Activated CD4-positive, alpha-beta T cell treated with anti-CD3 and anti-CD28 coated beads, Interleukin-2, Interleukin-6, amounts not matched to agents 100 ng/mL and 50 ng/mL, durations not matched to agents 16 hours and 8 hours (primary cell): ENCODE measurements at regions not wholly inside any gene's neighbourhood (a gene's known extent, or its start where the extent isn't known, plus 50 kb on each side); places are given as distances from the start of the nearest gene placed in this dataset.
"Not testable (repeated sequence)": the region's sequence is repeated elsewhere in the genome, so short reads cannot be mapped to it uniquely, and the experiment has no call there.

ENCODE experiments used
- DNase-seq: peaks from one replicate; pipeline ENCODE4 v3.0.0-alpha.2; 2020

DNA sequence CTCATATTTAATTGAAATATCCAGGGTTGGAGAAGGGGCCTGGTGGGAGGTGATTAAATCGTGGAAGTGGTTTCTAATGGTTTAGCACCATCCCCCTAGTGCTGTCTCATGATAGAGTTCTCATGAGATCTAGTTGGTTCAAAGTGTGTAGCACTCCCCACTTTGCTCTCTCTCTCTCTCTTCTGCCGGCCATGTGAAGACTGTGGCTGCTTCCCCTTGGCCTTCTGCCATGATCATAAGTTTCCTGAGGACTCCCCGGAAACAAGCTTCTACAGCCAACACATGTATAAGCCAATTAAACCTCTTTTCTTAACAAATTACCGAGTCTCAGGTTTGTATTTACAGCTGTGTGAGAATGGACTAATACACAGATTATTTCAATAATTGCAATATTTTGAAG, 305.8 kb upstream of the KCND2 start:
- no peak for DNase-seq

DNA sequence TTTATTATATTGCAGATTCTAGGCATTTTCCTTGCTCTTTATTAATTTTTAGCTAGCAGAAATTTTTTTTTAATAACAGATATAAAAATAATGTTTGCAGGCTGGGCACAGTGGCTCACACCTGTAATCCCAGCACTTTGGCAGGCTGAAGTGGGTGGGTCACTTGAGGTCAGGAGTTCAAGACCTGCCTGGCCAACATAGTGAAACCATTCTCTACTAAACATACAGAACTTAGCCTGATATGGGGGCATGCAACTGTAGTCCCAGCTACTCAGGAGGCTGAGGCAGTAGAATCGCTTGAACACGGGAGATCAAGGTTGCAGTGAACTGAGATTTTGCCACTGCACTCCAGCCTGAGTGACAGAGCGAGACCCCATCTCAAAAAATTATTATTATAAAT, 304.6 kb upstream of the KCND2 start:
- DNase-seq = not testable (repeated sequence)

DNA sequence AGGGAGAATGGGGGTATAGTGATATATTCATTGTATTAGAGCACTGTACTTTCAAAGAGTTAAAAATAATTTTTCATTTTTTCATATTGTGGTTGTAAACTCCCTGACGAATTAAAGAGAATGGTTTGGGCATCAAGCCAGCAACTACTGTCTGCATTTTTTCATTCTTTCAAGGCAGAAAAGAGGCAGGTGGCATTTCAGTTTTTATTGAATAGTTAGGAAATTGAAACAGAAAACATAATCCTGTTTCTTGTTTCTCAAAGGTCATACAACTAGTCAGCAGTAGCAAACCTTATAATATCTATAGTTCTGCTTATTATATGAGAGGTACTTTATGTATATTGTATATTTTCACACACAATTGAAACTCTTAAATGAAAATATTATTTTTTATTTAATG, 303.9 kb upstream of the KCND2 start:
- DNase-seq = no peak

DNA sequence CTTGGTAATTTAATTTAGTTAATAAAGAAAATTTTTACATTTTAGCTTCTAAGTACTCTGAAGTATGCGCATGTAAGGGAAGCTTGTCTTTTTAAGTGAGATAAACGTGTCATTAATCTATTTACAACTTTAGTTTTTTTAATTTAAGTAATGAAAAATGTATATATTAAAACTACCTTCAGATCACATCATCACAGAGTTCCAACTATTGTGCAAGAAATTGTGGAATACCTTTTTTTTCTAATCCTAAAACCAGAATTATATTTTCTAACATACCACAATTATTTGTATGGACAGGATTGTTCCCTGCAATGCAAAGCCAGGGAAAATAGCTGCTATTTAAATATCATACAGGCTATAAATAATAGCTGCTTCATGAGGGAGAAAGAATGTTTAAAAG, 303.2 kb upstream of the KCND2 start:
- no peak for DNase-seq

DNA sequence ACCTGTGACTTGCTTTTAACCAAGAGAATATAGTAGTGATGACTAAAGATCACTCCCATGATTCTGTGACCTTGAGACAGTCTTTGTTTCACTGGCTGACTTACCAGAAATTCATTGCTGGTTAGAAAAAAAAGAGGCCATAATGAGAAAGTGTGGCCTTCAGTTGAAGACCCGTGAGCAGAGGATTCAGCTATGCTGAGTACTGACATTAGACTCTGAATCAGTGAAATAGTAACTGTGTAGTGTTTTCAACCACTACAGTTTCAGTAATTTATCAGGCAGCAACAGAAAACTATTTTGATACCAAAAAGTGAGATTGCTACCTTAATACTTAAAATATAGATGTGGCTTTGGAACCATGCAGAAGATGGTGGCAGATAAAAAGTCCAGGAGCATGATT, 298.0 kb upstream of the KCND2 start:
- DNase-seq = no peak

DNA sequence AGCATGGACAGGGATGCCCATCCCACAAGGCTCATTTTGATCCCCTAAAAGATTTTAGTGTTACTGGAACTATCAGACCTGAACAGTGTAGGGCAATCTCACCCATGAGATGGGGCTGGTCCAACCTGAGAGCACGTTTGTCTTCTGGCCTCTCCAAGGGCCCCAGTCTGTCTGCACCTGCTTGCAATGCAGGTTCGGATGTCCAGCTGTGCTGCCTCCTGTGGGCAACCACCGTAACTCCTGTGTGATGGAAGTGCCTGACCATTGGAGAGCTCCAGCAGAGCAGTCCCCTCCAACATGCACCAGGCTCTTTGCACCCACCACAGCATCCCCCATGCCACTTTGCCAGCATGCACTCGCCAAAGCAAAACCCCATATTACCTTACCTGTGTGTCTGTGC, 290.1 kb upstream of the KCND2 start:
- no peak for DNase-seq

DNA sequence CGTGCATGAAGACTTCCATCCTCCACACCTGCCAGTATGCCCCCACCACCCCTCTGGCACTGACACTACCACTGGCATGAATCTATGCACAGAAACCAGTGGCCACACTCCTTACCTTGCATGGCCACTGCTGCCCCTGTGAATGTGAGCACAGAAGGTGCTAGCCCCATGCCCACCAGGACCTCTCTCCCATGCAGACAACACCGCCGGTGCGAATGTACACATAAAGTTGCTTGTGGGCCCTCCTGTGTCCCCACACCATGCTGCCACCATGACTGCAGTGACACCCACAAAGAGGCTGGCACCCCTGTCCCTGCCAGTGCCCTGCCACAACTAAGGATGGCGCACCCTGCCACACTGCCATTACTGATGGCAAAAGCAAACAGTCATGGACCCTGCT, 289.5 kb upstream of the KCND2 start:
- no peak for DNase-seq

DNA sequence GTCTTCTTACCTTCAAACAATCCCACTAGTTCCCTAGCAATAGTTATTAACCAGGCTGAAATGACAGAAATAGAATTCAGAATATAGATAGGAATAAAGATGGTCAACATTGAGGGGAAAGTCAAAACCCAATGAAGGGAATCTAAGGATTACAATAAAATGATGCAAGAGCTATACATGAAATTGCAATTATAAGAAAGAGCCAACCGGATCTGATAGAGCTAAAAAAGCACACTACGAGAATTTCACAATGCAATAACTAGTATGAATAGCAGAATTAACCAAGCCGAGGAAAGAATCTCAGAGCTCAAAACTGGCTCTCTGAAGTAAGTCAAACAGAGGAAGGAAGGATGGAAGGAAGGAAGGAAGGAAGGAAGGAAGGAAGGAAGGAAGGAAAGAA, 288.7 kb upstream of the KCND2 start:
- no peak for DNase-seq

DNA sequence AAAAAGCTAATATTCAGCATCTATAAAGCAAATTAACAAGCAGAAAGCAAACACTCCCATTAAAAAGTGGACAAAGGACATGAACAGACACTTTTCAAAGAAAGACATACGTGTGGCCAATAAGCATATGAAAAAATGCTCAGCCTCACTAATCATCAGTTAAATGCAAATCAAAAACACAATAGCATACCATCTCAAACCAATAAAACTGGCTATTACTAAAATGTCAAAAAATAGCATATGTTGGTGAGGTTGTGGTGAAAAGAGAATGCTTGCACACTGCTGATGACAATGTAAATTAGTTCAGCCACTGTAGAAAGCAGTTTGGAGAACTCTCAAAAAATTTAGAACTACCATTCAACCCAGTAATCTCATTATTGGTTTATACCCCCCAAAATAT, 284.6 kb upstream of the KCND2 start:
- no peak for DNase-seq

DNA sequence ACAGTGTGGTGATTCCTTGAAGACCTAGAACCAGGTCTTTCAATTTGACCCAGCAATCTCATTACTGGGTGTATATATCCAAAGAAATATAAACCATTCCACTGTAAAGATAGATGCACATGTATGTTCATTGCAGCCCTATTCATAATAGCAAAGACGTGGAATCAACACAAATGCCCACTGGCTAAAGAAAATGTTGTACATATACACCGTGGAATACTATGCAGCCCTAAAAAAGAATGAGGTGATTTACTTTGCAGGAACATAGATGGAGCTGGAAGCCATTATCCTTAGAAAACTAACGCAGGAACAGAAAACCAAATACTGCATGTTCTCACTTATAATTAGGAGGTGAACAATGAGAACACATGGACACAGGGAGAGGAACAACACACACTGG, 278.0 kb upstream of the KCND2 start:
- no peak for DNase-seq

DNA sequence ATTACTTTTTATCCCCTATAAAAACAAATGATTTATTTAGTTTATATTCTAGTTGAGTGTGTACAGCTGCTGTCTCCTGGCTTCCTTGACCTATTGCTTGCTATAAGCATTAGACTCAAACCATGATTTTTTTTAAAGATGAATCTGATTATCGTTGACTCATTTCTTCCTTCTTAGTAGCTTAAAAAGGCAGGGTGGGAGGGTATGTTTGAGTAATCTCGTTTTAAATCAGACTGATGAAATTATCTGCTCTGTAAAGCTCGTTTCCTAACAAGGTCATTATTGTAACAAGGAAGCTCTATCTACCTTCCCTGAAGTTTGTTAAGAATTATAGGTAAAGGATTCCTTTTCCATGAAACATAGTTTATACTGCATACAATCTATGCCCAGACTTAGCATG, 276.3 kb upstream of the KCND2 start:
- no peak for DNase-seq

DNA sequence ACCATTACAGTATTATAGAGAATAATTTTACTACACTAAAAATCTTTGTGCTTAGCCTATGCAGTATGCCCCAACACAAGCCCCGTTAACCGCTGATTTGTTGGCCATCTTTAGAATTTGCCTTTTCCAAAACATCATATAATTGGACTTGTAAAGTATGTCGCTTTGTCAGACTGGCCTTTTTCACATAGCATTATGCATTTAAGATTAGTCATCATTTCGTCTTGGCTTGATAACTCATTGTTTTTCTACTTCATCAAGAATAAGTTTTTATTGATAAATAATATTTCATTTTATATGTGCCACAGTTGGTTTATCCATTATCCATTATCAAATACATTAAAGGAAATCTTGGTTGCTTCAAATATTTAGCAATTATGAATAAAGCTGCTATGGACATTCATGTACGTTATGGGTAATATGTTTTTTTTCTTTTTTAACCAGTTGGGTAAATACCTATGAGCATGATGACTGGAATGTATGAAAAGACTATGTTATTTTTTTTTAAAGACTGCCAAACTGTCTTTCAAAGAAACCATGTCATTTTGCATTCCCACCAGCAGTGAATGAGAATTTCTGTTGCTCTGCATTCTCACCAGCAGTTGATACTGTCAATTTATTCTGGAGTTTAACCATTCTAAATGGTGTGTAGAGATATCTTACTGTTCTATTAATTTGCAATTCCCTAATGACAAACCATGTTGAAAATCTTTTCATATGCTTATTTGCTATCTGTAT, 273.1 kb upstream of the KCND2 start:
- no peak for DNase-seq

DNA sequence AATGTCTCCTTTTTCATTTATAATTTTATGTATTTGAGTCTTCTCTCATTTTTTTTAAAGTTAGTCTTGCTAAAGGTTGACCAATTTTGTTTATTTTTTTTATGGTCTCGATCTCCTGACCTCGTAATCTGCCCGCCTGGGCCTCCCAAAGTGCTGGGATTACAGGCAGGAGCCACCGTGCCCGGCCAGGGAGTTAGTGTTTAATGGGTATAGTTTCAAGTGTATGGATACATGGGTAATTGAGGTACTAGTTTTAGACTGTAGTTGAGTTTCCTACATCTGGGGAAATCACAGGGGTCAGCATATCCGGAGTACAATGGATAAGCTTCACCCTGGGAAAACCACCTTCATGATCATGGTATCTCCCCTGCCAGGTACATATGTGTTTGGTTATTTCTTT, 267.3 kb upstream of the KCND2 start:
- DNase-seq = no peak

DNA sequence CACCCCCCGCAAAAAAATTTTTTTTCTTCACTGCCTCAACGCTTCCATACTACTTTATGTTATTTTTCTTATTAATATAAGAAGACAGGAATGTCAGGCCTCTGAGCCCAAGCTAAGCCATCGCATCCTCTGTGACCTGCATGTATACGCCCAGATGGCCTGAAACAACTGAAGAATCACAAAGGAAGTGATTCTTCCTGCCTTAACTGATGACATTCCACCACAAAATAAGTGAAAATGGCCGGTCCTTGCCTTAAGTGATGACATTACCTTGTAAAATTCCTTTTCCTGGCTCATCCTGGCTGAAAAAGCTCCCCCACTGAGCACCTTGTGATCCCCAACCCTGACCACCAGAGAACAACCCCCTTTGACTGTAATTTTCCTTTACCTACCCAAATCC, 258.7 kb upstream of the KCND2 start:
- DNase-seq = not testable (repeated sequence)

DNA sequence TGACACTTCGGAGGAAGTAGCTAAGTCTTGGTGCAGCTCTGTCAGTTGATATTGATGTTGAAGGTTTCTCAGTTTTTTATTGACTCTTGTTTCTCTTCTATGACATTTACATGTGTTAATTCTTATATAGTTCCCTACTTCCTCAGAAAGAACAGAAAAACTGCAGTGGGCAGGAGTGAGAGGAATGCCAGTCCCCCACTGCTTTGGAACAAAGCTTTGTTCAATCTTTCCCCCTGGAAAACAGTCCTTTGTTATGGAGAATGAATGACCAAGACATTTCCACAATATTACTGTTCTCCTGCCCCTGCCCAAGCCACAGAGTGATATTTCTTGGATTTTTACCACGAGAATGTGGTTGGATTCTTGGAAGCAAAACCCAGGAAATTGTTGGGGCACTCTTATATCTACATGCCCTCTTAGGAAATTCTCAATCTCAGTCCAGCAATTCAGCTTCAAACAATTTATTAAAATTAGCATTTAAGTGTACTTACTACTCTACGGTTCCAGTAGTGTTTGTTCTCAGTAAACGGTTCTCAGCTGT, 258.0 kb upstream of the KCND2 start:
- no peak for DNase-seq

DNA sequence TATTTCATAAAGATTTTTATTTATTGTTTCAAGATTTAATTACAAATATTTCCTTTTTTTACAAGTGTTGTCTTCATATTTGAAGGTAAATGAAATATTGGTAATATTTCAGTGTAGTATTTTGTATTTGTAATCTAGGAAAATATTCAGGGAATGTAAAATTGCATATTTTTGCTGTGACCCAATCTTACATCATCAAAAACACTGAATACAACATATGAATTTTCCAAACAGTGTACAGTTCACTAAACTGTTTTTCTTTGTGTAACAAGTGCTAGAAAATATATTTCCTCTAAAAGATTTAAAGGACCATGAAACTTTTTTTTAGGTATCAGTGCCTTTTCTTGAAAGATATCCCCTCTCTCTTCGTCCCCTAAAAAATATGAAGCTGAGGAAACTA, 251.9 kb upstream of the KCND2 start:
- no peak for DNase-seq

DNA sequence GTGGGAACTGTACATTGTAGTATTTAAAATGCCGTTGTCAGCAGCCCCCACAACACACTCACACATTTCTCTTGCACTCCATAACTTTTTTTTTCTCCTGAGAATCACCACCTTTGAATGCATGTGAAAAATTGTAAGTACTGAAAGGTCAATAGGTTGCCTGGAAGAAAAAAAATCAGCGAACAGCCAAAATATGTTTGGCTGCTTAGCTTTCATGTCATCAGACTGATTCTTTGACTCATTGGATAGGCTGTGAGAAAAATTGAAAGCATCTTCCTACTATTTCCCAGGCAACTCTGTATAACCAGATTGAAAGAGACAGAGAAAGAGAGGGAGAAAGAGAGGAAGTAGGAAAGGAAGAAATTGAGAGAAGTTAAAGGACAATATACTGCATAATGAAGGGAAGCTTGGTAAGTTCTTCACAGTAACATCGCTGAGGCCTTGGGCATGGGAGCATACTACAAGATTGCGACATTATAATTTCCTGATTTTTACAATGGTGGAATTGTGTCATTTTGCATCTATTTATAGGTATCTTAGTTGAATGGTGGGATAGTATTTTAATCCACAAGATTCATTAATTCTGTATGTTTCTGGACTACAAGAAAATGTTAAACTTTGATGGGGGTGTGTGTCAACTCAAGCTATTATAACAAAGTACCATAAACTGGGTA, 249.3 kb upstream of the KCND2 start:
- DNase-seq = no peak

DNA sequence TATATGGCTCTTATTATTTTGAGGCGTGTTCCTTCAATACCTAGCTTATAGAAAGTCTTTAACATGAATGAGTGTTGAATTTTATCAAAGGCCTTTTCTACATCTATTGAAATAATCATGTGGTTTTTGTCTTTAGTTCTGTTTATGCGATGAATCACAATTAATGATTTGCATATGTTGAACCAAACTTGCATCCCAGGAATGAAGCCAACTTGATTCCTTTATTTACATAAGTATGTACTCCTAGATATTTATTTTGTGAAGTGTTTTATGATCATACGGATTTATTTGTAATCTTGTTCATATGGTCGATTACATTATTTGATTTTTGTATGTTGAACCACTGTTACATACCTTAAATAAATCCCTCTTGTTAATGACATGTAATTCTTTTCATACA, 244.3 kb upstream of the KCND2 start:
- DNase-seq = no peak

DNA sequence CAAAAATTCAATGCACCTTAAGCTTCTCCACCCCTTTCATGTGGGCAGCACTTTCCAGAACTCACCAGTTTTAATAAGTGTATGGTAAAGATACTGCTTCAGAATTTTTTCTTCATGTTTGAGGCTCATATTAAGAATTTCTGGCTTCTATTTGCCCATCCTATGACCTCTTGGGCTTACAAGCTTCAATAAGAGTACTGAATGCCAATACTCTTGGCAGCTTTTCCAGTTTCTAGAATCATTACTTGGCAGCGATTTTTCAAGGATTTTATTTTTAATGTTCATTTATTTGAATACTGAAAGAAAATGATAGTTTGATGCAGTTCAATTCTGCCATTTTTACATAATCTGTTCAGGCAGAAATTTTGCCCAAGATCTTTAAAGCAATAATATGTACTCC, 242.1 kb upstream of the KCND2 start:
- no peak for DNase-seq

DNA sequence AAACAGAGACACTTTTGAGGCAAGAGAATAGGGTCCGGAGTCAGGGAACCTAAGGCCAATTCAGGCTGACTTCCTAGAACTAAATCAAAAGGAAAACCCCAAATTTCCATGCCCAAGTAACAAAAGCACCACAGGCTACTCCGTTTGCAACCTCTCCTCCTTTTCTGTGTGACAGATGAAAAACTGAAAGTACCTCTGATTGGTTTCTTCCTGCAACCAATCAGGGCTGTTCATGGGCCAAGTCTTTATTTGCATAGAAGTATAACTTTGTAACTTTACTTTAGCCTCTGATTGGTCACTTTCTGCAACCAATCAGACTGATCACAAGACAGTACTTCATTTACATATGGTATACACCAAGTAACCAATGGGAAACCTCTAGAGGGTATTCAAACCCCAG, 239.9 kb upstream of the KCND2 start:
- no peak for DNase-seq

DNA sequence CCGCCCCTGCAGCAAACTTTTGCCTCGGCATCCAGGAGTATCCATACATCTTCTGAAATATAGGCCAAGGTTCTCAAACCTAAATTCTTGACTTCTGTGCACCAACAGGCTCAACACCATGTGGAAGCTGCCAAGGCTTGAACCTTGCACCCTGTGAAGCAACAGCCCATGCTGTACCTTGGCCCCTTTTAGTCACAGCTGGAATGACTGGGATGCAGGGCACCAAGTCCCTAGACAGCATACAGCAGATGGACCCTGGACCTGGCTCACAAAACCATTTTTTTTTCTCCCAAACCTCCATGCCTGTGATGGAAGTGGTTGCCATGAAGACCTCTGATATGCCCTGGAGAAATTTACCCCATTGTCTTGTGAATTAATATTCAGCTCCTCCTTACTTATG, 233.8 kb upstream of the KCND2 start:
- no peak for DNase-seq

DNA sequence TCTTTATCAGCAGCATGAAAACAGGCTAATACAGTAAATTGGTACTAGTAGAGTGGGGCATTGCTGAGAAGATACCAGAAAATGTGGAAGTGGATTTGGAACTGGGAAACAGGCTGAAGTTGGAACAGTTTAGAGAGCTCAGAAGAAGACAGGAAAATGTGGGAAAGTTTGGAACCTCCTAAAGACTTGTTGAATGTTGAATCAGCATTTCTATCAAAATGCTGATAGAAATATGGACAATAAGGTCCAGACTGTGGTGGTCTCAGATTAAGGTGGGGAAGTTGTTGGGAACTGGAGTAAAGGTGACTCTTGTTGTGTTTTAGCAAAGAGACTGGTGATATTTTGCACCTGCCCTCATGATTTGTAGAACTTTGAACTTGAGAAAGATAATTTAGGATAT, 231.2 kb upstream of the KCND2 start:
- no peak for DNase-seq

DNA sequence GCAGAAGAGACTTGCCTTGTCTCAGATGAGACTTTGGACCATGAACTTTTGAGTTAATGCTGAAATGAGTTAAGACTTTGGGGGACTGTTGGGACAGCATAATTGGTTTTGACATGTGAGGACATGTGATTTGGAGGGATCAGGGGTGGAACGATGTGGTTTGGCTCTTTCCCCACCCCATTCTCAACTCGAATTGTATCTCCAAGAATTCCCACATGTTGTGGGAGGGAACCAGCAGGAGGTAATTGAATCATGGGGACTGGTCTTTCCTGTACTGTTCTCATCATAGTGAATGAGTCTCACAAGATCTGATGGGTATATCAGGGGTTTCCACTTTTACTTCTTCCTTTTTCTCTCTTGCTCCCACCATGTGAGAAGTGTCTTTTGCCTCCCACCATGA, 229.7 kb upstream of the KCND2 start:
- no peak for DNase-seq

DNA sequence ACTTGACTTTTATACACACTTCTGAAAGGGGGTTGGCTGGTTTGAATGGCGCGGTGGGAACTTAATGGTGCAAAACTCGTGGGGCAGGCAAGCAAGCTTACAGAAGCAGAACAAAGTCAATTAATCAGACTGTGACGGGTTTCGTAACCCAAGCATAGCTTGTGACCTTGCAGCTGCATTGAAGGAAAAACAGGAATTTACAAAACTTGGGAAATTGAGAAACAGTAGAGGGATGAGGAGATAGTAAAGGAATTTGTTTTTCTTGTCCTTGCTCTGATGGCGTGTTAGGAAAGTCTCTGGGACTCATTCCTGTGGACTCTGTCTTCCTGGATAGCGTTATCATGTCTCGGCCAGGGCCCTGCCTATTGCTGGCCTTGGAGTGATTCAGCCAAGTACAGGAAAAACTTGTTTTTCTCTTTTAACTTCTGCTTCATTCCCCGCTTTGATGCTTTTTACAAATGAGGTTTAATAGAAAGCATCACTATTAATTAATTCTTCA, 220.0 kb upstream of the KCND2 start:
- DNase-seq = no peak
